ENCODE measurements at regions not wholly inside any gene's neighbourhood (a gene's known extent, or its start where the extent isn't known, plus 50 kb on each side); places are given as distances from the start of the nearest gene placed in this dataset.
A peak's percentile ranks its signal among the peaks of the same experiment; 100 is the strongest.

DNA sequence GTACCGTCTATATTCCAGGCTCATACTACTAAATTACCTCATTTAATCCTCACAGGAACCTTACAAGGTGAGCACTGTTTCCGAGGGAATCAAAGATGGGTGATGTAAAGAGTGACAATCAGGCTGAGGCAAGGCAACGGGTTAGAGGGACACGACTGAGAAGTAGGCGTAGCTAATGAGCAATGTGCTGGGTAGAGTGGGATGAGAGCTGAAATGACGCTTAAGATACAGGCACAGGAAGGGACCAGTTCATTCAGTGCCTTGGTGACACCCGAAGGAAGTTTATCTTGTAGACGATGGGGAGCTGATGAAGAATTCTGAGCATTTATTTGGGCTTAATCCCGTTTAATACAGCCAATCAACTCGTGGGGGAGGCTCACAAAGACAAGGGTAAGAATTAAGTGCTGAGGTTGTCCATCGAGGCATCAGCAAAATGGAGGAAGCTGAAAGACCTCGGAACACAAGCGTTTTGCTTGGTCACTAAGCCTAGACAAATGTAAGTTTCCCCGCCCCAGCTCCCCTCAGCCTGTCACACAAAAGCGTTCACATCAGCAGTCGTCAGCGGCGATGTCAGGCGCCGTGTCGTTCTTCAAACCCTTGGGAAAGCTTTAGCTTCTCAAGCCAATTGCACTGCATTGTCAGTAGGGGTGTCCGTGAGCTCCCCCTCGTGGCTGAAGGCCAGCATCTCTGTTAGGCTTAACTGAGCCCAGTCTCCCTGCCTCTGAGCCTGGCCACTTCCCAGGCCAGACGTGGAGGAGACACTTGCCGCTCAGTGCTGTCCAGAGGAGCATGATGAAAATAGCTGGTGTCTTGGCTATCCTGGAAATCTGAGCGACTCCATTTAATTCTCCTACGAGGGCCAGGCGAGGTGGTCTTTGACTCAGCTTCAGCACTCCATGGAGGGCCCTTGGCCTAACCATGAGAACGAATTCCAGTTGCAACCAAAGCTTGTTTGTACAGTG lies 288.5 kb upstream of the G2E3 start:
- 27 to 43% (median 28%) methylated on average over 28 to 29 of the region's 29 CpGs for WGBS, 5 donors
- no peaks in the 10 kb centered on the region for H3K36me3 ChIP-seq
- H3K27me3 ChIP-seq: no peaks in the 10 kb centered on the region
- peak; percentile 84 to 92 for DNase-seq
- H3K4me3 ChIP-seq: no peak overlapping the region
- peaks cover 0 to 9% (median 4%) of the 10 kb centered on the region in 4 donors for H3K4me1 ChIP-seq
- H3K27ac ChIP-seq: no peak overlapping the region
- intact Hi-C loops (cut with DNase I; ENCODE audit: low total_unique reads): no loop called here
- H3K9me3 ChIP-seq: no peaks in the 10 kb centered on the region
- no peak for TF ChIP-seq POLR2A (IDR thresholded peaks at IDR 0.05)
- TF ChIP-seq, protein P1, sequence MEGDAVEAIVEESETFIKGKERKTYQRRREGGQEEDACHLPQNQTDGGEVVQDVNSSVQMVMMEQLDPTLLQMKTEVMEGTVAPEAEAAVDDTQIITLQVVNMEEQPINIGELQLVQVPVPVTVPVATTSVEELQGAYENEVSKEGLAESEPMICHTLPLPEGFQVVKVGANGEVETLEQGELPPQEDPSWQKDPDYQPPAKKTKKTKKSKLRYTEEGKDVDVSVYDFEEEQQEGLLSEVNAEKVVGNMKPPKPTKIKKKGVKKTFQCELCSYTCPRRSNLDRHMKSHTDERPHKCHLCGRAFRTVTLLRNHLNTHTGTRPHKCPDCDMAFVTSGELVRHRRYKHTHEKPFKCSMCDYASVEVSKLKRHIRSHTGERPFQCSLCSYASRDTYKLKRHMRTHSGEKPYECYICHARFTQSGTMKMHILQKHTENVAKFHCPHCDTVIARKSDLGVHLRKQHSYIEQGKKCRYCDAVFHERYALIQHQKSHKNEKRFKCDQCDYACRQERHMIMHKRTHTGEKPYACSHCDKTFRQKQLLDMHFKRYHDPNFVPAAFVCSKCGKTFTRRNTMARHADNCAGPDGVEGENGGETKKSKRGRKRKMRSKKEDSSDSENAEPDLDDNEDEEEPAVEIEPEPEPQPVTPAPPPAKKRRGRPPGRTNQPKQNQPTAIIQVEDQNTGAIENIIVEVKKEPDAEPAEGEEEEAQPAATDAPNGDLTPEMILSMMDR (IDR thresholded peaks at IDR 0.05): peak in 5 of 7 experiments; percentile 33 to 89 (median 73)

DNA sequence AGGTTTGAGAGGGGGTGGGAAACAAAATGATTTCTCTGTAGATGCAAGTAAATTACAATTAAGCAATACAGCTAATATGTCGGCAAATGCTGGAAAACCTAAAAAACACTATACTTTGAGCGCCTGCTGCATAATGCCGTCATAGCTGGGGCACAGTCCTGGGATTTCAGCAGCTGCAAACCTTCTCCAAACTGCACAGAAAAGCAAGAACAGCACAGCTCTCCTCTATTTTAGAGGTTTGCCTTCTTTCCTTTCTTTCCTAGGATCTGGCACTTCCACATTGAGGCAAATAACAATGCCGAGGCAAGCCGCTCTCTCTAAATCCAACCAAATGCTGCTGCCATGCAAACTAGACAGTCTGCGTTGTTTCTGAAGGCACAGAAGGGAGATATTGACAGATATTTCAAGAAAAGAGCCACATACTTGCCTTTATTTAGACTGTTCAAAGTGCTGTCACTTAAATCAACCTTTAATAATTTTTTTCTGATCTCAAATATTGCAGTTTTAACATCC lies 287.1 kb upstream of the G2E3 start:
- Histone ChIP-seq H3K27ac (no peak overlapping the region), H3K36me3 (no peaks in the 10 kb centered on the region), H3K9me3 (no peaks in the 10 kb centered on the region), H3K27me3 (no peaks in the 10 kb centered on the region), H3K4me3 (no peak overlapping the region), H3K4me1 (peaks cover 0 to 9% (median 4%) of the 10 kb centered on the region in 4 donors)
- peak in 1 of 2 donors; percentile 30 for DNase-seq
- intact Hi-C loops (cut with DNase I; ENCODE audit: low total_unique reads): no loop called here
- TF ChIP-seq, protein P1 (IDR thresholded peaks at IDR 0.05): no peak
- no peak for TF ChIP-seq POLR2AphosphoS5 (IDR thresholded peaks at IDR 0.05)
- TF ChIP-seq POLR2A (IDR thresholded peaks at IDR 0.05): no peak
- WGBS, 5 donors: 71 to 87% (median 79%) methylated on average over 6 of the region's 6 CpGs

DNA sequence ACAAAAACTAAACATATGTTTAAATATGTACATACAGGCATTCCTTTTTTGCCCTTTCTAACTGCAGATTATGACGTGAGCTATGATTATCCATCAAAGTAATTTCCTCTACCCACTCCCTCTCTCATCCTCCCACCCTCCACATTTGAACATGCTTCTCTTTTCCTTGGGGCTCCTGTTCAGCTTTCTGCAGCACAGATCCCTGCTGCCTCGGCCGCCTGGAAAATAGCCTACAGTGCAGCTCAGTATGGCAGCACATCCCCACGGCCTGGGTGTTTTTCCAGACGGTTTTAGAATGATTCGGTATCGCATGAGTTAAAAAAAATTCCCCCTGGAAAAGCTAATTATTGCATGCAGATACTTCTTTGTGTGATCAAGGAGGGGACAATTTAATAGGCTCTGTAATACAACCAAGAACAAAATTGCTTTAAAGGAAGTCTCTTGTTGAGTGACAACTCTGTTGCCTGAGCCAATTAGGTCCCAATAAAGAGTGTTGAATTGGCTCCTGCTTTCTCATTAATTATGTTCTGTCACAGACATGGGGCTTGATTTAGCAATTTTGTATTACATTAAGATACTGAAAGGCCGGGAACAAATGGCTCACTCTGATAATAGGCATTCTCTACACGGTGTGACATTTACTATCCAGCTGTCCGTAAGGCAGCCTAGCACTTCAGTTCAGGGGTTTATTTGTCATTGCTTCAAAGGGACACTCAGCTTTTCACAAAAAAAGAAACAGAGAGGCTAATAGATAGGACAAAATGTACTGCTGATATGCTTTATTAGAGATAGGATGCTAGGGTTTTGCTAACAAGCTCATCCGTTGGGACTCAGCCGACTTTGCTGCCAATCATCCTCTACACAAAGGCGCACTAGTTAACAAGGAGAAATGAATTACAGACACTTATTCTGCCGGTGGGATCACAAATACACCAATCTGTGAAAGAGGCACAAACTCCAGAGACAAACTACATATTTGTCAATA lies 285.8 kb upstream of the G2E3 start:
- no peak overlapping the region for H3K27ac ChIP-seq
- 75 to 82% (median 78%) methylated on average over 14 of the region's 14 CpGs for WGBS, 5 donors
- TF ChIP-seq, protein P1 (IDR thresholded peaks at IDR 0.05): no peak
- TF ChIP-seq EP300 (IDR thresholded peaks at IDR 0.05): no peak
- no peak for TF ChIP-seq POLR2AphosphoS5 (IDR thresholded peaks at IDR 0.05)
- no peak for TF ChIP-seq POLR2A (IDR thresholded peaks at IDR 0.05)
- no peaks in the 10 kb centered on the region for H3K36me3 ChIP-seq
- H3K27me3 ChIP-seq: no peaks in the 10 kb centered on the region
- peaks cover 0 to 9% (median 4%) of the 10 kb centered on the region in 4 donors for H3K4me1 ChIP-seq
- DNase-seq: peak in 1 of 2 donors; percentile 7
- H3K4me3 ChIP-seq: no peak overlapping the region
- intact Hi-C loops (cut with DNase I; ENCODE audit: low total_unique reads): no loop called here
- no peaks in the 10 kb centered on the region for H3K9me3 ChIP-seq

DNA sequence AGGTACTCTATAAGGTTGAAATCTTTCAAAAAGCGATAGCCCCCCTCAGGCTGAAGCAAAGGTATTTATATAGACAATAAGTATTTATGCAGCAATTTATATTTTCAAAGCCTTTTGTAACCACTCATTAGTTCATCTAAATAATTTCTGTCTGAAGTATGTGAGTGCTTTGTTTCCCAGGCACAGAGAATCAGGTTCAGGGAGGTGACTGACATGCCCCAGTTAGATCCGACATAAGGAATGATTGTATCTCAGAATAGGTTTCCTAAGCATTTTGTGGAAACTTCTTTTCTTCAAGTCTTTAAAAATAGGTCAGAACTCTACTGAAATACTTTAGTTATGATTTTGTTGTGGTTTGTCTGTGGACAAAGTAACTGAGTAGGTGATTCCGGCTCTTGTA lies 283.4 kb upstream of the G2E3 start:
- peaks cover 0 to 5% (median 2%) of the 10 kb centered on the region in 4 donors for H3K4me1 ChIP-seq
- DNase-seq: no peak
- WGBS, 5 donors: 89 to 96% (median 93%) methylated on average over 3 of the region's 3 CpGs
- H3K9me3 ChIP-seq: no peaks in the 10 kb centered on the region
- no peak overlapping the region for H3K4me3 ChIP-seq
- intact Hi-C loops (cut with DNase I; ENCODE audit: low total_unique reads): no loop called here
- H3K36me3 ChIP-seq: no peaks in the 10 kb centered on the region
- no peak overlapping the region for H3K27ac ChIP-seq
- TF ChIP-seq, protein P1 (IDR thresholded peaks at IDR 0.05): no peak
- no peak for TF ChIP-seq POLR2AphosphoS5 (IDR thresholded peaks at IDR 0.05)
- no peak for TF ChIP-seq EP300 (IDR thresholded peaks at IDR 0.05)
- TF ChIP-seq POLR2A (IDR thresholded peaks at IDR 0.05): no peak
- H3K27me3 ChIP-seq: no peaks in the 10 kb centered on the region

All from stomach (tissue), 8 donors.